Epithelial cell of proximal tubule (primary cell): ENCODE measurements at regions not wholly inside any gene's neighbourhood (a gene's known extent, or its start where the extent isn't known, plus 50 kb on each side); places are given as distances from the start of the nearest gene placed in this dataset.
"Not testable (repeated sequence)": the region's sequence is repeated elsewhere in the genome, so short reads cannot be mapped to it uniquely, and the experiment has no call there.

ENCODE experiments used
- DNase-seq: peaks from one replicate; pipeline ENCODE4 v3.0.0-alpha.2; 2011; ENCODE audit warnings: low read depth
- H3K4me3 ChIP-seq: 2 replicates; pipeline ENCODE4 v1.5.1; 2011; ENCODE audit warnings: low read depth, mild to moderate bottlenecking, low read length
- TF ChIP-seq, protein P1 (sequence below): conservative IDR thresholded peaks from 2 replicates; pipeline ENCODE4 v1.5.1; 2012; ENCODE audit warnings: low read depth, mild to moderate bottlenecking, low read length

DNA sequence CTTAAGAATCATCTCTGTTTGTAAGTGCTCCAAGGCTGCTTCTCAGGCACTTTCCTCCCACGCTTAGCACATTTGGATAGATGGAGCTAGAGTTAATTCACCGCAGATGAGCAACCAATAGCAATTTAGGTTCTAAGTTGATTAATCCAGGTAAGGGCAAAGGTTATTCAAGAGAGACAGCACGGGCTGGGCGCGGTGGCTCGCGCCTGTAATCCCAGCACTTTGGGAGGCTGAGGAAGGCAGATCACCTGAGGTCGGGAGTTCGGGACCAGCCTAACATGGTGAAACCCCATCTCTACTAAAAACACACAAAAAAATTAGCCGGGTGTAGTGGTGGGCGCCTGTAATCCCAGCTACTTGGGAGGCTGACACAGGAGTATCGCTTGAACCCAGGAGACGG lies 54.5 kb upstream of the UNC13C start:
- H3K4me3 ChIP-seq, DNase-seq: not testable (repeated sequence)

DNA sequence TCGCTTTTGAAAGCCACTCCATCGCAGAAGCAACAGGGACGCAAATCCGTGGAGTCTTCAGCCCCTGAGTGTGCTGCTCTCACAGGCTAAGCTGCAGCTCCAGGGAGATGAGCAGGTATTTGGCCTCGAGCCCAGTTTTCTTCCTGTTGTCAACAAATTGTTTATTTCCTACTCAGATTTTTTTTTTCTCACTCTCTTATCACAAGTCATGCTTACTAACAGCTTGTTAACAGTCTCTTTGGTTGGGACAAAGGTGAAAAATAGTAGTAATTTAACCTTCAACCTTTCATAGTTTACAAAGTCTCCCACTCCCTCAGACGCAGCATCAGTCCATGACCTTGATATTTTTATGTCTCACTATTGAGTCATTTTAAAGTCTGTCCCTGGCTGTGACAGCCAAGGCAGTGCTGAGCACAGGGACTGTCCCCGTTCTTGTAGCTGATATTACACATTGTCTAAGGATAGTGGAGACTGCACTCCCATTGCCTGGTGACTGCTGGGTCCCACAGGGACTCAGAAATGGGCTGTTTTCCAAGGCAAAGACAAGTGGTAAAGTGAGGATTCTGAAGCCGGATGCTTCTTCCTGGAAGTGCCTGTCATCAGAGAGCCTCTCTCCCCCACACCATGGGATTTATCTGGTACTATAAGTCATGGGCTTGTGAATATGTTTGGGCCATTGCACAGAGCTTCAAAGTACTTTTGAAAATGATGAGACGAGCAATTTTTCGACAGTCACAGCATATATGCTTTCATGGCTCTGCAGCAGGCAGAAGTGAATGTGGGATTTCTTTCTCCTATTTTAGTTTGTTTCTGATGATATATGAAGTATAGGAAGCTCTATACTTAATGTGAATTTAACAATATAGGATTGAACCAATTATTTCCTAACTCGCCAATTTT lies 59.8 kb upstream of the UNC13C start:
- DNase-seq: no peak
- H3K4me3 ChIP-seq: no peak overlapping the region
- TF ChIP-seq, protein P1, sequence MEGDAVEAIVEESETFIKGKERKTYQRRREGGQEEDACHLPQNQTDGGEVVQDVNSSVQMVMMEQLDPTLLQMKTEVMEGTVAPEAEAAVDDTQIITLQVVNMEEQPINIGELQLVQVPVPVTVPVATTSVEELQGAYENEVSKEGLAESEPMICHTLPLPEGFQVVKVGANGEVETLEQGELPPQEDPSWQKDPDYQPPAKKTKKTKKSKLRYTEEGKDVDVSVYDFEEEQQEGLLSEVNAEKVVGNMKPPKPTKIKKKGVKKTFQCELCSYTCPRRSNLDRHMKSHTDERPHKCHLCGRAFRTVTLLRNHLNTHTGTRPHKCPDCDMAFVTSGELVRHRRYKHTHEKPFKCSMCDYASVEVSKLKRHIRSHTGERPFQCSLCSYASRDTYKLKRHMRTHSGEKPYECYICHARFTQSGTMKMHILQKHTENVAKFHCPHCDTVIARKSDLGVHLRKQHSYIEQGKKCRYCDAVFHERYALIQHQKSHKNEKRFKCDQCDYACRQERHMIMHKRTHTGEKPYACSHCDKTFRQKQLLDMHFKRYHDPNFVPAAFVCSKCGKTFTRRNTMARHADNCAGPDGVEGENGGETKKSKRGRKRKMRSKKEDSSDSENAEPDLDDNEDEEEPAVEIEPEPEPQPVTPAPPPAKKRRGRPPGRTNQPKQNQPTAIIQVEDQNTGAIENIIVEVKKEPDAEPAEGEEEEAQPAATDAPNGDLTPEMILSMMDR: no peak

GRCh38 chr15:53917109-53917508 lies 61.1 kb upstream of the UNC13C start:
- TF ChIP-seq, protein P1: no peak
- no peak for DNase-seq
- H3K4me3 ChIP-seq: no peak overlapping the region

DNA sequence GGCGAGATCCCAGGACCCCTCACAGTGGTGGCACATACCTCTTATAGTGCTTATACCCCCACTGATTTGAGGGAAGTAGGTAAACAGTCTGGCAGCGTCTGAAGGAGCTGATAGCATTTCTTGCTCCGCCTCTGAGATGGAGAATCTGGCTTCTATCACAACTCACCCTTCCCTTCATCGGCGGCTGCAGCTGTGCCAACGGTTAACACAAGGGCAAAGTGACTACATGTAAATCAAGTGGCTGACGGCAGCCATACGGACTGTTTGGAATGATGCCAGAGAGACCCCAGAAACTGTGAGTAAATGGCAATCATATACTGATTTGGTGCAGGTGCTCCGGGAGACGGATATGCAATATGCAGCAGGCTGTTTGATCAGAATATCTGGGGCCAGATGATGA lies 66.8 kb upstream of the UNC13C start:
- TF ChIP-seq, protein P1: no peak

DNA sequence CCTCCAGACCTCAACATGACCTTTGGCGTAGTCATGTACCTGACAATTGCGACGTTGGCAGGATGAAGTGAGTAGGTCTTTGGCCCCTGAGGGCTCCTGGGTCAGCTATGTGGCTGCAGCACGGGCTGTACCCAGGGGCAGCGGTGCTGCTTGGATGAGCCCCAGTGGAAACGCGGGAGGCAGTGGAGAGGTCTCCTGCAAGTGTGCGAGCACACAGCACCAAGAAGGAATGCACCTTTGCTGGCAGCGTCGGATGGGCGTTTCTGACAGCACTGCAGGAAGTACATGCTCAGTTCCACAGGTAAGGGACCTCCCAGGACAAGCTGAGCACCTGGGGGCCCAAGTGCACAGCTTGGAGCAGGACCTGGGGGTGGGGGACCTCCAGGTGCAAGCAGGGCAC lies 67.4 kb upstream of the UNC13C start:
- no peak overlapping the region for H3K4me3 ChIP-seq
- DNase-seq: no peak
- TF ChIP-seq, protein P1: no peak

More for the DNA sequence above, 66.8 kb upstream of the UNC13C start:
- DNase-seq: no peak
- no peak overlapping the region for H3K4me3 ChIP-seq

DNA sequence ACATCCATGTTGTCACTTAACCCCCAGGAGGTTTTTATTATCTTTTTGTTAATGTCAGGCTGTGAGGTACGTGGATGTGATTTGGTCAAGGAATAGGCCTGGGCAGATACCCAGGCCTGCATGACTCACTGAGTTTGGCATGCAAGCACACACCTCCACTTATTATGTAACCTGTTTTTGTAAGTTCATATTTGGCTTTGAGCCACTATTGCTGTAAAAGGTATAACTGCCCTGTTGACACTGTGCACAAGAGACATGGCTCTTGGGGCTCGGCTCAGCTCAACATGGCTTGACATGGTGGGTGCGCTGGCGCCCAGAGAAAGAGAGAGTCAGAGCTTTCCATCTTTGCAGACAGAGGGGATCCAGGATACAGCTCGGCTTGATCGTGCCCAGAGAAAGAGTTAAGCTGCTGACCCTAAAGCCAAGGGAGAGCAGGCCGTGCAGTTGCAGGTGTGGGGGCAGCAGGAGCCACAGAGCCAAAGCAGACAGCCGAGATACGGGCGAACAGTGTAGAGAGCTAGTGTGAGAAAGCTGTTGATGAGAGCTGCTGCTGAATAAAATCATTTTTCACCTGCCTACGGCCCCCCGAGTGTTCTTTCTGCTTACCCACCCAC lies 67.9 kb upstream of the UNC13C start:
- peak; percentile 18 for DNase-seq
- H3K4me3 ChIP-seq: no peak overlapping the region
- TF ChIP-seq, protein P1: no peak

- H3K4me3 ChIP-seq: no peak overlapping the region
- no peak for DNase-seq
- TF ChIP-seq, protein P1: no peak
Measured at GRCh38 chr15:53903129-53903528, 75.1 kb upstream of the UNC13C start.

DNA sequence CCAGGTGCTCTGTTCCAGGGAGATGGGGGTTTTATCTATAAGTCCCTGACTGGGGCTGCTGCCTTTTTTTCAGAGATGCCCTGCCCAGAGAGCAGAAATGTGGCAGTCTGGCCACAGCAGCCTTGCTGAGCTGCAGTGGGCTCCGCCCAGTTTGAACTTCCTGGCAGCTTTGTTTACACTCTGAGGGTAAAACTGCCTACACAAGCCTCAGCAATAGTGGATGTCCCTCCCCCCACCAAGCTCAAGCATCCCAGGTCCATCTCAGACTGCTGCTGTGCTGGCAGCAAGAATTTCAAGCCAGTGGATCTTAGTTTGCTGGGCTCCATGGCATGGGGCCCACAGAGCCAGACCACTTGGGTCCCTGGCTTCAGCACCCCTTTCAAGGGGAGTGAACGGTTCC lies 84.8 kb upstream of the UNC13C start:
- DNase-seq, H3K4me3 ChIP-seq: not testable (repeated sequence)
